ENCODE measurements at regions not wholly inside any gene's neighbourhood (a gene's known extent, or its start where the extent isn't known, plus 50 kb on each side); places are given as distances from the start of the nearest gene placed in this dataset.
A peak's percentile ranks its signal among the peaks of the same experiment; 100 is the strongest.
"Not testable (repeated sequence)": the region's sequence is repeated elsewhere in the genome, so short reads cannot be mapped to it uniquely, and the experiment has no call there.

DNA sequence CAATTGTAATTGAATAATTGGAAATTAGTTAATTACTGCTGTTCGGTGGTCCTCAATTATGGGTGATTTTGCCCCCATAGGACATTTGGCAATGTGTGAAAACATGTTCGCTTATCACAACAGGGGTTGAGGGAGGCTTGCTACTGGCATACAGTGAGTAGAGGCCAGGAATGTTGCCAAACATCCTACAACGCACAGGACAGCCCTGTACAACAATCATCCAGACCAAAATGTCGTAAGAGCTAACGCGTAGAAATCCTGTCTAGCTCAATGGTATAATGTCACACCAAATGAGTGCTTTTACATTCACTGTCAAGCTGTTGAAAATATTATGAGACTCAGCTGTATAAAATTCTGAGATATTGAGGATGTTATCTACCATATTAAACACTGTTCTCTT is 464.4 kb upstream of the TUSC1 start:
- no peak for DNase-seq

DNA sequence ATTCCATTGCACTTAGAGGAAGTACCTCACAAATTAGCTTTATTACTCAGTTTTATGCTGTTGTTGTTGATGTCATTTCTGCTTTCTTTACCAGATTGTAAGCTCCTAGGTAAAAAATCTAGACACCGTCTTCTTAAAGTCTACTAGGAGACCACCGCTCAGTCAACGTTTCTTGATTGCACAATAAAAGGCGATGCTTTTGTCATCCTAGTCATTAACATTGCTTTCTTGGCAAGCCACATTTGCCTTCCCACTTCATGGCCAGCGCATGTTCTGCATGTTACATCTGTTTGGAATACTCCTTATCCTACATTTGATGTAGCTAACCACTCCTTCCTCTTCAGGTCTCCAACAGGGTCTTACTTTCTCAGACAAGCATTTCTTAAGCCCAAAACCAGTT is 464.0 kb upstream of the TUSC1 start:
- DNase-seq: no peak

DNA sequence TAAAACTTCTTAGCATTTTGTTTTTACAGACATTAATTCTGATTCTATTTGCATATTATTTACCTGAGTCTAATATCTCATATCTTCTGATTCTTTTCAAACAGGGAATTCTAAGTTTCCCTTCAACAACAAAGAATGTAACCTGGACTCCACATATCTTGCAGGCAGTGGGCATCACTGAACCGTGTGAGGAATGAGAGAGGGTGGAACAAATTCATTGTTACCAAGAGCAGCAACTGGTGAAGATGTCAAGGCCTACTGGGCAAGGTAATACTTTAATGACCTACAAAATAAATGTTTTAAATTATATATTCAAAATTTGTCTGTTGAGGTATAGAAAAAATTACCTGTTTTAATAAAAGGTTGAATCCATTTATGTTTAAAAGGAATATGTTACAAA is 455.3 kb upstream of the TUSC1 start:
- DNase-seq: no peak

DNA sequence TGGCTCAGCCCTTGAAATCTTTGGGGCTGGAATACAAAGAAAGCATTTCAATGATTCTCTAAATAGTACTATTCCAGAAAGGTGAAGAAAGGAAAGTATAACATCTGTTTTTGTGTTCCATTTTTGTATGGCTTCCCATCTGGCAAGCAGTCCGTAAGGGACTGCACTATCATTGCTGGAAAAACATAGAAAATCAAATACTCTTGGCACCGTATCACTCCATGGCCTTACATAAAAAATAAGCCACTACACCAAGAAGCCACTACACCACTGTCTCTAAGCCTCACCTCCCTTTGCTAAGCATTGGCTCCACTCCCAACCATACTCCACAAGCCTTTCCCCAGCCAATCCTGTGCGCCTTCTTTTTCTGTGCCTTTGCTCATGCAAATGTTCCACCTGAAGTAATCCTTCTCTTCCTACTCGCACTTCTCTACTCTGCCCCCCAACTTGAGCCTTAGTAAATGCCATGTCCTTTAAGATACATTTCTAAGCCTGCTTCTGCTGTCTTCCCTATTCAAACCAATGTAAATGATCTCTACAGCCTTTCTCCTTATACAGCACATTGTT is 454.6 kb upstream of the TUSC1 start:
- DNase-seq: no peak

DNA sequence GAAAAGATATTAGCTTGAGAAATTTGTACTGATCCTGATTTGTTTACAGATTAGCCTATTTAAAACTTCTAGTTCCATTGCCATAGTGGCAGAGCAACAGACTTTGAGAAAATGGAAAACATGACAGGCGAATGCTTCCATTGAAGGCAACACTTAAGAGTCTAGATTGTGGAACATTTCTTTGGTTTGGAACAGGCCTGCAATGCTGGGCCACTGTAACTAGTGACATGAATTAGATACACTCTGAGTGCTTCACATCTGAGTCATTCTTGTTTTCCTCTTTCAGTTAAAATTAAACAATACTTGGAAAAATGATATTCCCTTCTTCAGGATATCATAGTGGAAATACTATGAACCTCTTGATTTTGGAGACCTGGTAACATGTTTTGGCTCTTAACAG is 453.6 kb upstream of the TUSC1 start:
- DNase-seq: no peak

DNA sequence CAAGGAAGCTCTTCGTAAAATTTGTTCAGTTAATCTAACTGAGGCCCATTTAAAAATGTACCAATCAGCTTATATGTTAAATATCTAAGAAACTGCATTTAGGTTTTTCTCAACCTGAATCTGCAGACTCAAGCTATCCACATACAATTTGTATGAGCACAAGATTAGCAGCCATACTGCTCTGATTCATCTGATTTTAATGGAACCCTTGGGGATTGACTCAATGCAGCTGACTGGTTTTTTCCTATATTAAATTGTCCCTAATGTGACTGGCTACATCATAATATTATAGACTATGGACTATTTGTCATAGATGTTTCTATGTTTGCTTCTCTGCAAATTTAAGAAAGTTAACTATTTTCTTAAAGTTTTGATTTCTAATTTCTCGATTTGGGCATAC is 451.0 kb upstream of the TUSC1 start:
- DNase-seq: peak; percentile 15

DNA sequence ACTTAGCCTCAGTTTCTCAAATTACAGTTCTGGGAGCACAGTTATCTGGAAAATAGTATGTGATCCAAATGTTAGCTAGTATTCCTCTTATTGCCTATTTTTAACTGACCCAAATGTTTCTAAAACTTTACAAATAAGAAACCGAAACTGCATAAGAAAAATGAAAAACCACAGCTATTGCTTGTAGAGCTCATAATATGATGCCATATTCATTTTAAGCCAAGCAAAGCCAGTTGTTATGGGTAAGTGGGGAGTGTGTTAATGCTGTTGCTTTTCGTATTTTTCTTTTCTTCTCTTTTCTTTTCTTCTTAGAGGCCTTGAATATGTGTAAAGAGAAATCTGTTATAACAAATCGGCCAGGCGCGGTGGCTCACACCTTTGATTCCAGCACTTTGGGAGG is 447.4 kb upstream of the TUSC1 start:
- DNase-seq: no peak

DNA sequence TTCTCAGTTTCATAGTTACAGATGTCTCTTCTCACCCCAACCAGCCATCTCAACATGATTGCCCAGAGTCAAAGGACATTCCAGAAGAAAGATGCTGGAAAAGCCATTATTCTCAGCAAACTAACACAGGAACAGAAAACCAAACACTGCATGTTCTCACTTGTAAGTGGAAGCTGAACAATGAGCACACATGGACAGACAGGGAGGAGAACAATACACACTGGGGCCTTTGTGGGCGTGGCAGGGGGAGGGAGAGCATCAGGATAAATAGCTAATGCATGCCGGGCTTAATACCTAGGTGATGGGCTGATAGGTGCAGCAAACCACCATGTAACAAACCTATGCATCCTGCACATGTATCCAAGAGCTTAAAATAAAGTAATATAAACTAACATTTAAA is 437.8 kb upstream of the TUSC1 start:
- DNase-seq: not testable (repeated sequence)

DNA sequence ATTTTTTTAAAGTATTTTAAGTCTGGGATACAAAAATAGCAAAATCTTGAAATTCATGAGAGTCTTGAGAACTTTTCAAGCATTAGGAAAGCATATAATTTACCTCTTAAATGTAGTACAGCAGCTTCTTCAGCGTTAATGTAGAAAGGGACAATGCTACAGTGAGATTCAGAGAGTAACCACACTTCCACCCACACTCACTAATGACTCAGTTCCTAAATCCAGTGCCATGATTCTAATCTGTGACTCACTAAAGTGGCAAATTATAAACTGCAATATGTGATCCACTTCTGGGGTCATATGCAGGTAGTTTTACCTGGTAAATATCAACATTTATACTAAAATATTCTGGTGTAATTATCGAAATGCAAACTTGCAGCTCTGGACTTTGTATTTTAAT is 434.5 kb upstream of the TUSC1 start:
- no peak for DNase-seq

DNA sequence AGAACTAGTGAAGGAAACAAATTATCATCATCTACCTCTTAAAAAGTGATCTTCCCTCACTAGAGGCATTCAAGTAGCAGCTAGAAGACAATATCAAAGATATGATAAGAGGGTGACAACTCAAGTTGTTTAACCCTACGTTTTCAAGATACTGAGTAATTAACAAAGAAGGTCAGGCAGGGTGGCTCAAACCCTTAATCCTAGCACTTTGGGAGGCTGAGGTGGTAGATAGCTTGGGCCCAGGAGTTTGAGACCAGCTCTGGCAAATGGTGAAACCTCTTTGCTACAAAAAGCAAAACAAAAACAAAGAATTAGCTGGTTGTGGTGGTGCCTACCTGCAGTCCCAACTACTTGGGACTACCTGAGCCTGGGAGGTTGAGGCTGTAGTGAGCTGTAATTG is 408.2 kb upstream of the TUSC1 start:
- no peak for DNase-seq

DNA sequence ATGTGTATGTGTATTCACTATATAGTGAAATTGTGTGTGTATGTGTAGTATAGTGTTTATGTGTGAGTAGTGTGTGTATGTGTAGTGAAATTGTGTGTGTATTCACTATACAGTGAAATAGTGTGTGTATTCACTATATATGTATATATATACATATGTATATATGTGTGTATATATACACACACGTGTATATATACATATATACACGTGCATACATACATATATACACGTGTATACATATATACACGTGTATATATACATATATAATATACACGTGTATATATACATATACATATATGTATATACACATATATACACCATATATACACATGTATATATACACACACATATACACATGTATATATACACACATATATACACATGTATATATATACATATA is 403.6 kb upstream of the TUSC1 start:
- no peak for DNase-seq

DNA sequence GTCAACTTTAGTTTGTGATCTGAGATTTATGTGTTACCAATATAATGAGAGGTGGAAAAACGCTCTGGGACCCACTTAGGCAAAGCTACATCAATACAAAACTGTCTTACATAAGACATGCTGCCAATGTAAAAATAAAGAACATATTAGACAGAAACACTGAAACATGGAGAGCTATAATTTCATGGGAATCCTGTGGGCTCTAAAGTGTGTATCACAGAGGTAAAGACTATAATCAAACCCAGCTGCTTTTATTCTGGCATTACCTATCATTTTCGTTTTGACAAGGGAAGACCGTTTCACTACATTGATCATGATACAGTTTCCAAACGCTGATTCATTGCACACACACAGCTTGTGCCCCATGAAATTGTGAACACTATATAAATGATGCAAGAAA is 400.5 kb upstream of the TUSC1 start:
- no peak for DNase-seq

DNA sequence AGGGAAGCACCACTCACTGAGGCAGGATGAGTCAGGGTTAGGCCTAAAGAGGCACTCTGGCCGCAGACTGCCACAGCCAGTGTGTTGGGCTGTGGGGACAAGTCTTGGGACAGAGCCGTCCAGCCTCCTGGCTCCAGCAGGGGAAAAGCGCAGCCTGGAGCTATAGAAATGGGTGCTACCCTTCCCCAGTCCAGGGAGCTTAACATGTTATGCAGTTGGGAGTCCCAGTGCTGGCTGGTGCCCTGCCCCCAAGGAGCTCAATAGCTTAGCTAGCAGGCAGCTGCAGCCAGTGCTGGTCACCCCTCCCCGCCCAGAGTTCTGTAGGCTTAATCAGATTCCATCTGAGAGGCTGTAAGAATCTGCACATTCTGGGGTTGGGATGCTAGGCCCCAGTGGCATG is 399.6 kb upstream of the TUSC1 start:
- DNase-seq: no peak

DNA sequence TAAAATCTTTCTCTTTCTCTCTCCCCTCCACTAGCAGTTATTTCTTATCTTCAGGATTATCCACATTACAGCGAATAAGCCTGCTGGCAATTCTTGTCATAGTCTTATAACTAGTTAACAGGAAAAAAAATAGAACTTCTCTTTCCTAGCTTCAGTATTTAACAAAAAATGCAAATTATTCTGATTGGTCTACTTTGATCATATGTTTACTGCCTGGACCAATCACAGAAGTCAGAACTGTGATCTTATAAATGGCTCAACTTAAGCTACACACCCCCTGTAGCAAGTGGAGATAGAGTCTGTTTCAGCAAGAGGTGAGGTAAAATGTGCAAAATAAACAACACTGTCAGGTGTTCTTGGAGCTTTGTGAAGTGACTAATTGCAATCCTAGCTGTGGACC is 389.4 kb upstream of the TUSC1 start:
- no peak for DNase-seq

DNA sequence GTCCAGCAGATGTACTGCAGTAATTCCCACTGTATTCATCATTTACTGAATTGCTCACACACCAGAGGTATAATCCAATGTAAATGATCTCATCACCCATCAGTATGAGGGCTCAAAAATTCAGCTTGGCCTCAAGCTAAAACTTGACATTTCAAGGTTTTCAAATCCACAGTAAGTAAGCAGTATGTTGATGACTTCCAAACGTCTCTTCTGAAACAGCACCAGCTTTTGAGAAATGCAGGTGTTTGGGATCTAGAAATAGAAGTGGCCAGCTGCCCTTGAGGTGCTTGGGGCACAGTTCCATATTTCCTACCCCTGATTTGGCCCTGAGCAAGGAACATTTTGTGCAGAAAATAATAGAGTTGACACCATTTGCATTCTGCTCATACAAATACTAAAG is 388.0 kb upstream of the TUSC1 start:
- DNase-seq: no peak

DNA sequence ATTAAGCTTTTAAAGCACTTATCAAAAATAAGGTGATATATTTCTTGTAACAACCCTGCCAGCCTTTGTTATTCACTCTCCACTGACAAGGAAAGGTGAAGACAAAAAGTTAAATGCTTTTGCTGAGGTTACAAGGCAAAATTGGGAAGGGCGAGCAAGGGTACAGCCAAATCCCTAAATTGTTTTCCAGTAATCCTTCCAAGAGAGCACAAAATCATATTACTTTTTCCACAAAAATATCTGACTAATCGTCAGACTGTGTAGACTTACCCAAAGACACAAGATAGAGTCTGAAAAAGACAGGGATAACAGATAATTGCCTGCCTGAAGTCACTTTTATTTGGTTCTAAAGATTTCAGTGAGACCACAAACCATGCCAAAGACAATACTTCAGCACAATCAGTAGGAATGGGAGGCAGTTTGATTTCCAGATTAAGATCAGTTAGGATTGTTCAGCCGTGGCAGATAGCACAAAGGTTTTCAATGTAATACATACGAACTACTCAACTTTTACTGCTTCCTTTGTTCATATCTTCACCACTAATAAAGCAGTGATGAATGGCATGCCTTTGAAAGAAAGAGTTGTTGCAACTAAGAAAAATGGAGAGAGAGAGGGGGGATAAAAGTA is 383.8 kb upstream of the TUSC1 start:
- no peak for DNase-seq

DNA sequence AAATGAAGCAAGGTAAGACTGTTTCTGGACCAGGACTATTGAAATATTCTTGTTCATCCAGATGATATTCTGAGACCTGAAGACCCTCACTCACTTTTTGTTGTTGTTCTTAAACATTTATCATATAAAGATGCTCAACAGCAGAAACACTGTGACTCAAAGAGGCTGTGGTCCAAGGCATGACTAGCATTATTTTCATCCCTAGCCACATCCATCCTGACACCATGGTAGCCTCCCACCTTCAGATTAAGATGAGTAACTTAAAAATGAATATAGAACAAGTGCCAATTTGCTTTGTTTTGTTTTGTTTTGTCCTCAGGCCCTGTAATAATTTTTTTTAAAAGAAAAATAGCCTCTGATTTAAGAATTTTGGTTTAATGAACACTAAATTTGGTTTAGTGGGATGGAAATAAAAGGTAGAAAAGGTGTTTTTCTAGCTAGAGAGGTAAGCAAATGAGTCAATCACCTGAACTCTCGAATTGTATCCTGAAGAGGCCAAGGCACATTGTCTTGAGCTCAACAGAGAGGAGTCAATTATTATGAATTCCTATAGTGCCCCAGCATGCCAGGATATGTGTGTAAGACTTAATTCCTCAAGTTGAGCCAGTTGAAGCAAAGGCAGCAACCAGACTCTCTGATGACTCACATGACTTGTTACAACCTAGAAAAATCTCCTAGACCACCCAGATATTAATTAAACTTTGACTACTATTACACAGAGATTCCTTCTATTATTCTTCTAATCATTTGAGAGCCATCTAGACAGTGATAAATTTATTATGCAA is 380.1 kb upstream of the TUSC1 start:
- no peak for DNase-seq

DNA sequence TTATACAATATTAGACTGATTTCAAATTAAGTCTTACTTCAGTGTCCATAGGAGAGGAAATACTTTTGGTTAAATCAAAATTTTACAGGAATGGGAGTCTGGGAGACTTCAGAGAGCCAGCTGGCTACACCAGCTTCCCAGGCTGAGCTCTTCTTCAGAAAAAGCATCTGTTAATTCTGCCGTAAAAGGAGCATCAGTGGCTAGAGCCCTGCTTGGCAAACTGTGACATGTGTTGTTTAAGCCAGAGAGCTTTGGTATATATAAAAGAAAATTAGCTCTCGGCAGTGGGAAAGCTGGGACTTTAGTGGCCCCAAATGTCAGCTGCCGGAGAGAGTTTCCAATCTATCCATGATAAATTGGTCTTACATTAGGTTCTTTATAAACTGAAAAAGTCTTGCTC is 378.8 kb upstream of the TUSC1 start:
- peak; percentile 10 for DNase-seq

DNA sequence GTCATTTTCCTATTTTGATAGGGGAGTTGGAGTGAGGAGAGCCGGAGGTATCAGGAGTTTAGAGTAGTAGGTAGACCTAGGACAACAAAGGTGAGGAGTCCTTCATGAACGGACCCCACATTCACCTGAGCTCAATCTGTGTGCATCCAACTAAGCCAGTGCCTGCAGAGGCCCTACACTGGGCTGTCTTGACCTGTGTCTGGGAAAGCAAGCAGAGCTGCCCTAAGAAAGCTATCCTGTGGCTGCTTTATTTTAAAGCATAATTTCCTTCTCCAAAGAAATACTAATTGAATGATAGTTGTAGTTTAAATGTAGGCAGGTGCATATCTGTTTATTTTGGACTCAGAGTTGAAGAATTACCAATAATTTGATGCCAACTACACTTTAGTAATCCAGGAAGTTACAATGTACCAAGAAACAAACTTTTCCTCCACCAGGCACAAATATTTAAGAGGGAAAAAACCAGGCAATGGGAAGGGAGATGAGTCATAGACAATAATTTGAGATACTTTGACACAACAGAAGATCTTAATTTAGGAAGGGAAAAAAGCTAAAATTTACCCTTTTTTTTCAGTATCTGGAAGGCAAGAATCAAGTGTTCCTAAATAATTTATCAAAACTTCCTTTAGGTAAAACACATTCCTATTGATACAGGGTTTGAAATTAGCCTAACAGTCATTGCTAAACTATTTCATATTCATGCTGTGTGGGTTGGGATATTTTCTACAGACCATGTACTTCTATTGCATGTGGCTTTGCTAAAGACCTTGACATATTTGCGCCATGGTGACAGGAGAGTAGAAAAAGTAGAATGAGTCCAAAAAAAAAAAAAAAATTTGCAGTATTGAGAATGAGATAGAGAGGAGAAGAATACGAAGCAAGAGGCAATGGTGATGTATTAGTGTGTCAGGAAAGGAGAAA is 376.6 kb upstream of the TUSC1 start:
- DNase-seq: no peak

DNA sequence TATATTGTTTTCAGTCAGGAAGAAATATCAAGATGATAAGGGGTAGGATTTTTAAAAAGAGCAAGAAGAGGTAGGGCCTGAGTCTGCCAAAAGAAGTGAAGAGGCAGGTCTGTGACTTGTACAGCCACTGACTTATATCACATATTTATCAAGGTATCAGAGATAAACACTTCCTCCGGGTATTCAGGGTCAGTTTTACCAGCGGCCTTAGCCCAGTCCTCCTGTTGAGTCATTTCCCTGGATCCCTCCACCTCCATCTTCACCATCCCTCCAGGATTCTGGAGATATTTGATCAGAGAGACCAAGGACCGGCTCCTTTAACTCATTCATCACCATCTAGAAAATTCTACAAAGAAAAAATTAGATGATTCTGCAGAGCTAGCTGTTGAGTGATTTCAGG is 375.7 kb upstream of the TUSC1 start:
- DNase-seq: no peak

DNA sequence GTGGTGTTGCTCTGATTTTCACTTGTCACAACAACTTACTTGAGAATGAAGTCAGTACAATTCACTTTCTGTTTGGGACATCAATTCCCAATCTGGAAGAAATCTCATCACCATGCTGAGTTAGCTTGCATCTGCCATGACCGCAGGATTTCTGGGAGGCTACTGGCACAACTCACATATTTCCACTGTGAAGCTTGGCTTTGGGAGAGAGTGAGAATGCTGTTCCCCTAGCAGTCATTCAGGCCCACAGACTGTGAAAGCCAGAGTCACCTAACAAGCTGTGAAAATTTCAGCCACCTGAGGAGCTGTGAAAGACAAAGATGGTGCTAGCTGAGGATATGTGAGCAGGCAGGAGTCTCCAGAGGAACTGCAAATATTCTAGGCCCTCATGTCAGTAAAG is 365.2 kb upstream of the TUSC1 start:
- DNase-seq: no peak

DNA sequence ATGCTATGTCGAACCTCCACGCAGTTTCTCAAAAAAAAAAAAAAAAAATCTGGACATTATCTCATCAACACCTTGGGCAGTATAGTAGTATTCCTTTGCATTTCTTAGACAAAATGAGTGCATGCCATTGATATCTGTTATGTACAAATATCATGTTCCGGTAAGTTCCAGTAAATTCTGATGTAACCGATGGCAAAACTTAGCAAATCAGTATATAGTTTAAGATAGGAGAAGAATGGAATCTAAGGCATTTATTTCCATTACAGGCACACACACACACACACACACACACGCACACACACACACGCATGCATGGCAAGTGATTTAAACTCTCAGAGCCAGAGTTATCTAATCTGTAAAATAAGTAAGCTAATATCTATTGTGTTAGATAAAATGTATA is 356.5 kb upstream of the TUSC1 start:
- no peak for DNase-seq

DNA sequence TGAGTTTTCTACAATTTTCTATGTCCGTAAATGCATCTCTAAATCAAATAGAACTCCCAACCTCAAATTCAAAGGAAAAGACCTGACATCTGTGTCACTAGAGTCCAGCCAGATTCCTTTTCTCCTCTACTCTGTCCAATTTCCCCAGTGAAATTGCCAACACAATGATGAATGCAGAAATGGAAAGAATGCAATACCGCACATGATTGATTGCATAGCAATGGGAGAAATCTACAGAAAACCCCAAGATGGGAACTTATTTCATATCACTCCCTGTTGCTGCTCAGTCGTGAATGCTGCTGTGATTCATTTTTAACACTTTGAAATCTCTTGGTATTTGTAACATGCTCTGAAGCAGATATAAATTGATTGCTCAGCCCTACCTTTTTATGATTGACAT is 355.1 kb upstream of the TUSC1 start:
- no peak for DNase-seq

All from eye (tissue), 1 donor.